ENCODE measurements at regions not wholly inside any gene's neighbourhood (a gene's known extent, or its start where the extent isn't known, plus 50 kb on each side); places are given as distances from the start of the nearest gene placed in this dataset.

GRCh38 chr10:108454224-108454623 lies 1289.7 kb upstream of the SORCS1 start:
- TF ChIP-seq CTCF (IDR thresholded peaks at IDR 0.05) (no peak), NR1H2 (CRISPR knock-in tag; IDR thresholded peaks at IDR 0.05) (no peak), E2F1 (CRISPR knock-in tag; IDR thresholded peaks at IDR 0.05) (no peak), MAX (CRISPR knock-in tag; IDR thresholded peaks at IDR 0.05) (no peak), USF2 (CRISPR knock-in tag; IDR thresholded peaks at IDR 0.05) (no peak), JUN (CRISPR knock-in tag; IDR thresholded peaks at IDR 0.05) (no peak)

Measured in WTC11 (cell line).